NT2/D1 (cell line): ENCODE measurements at regions not wholly inside any gene's neighbourhood (a gene's known extent, or its start where the extent isn't known, plus 50 kb on each side); places are given as distances from the start of the nearest gene placed in this dataset.
"Not testable (repeated sequence)": the region's sequence is repeated elsewhere in the genome, so short reads cannot be mapped to it uniquely, and the experiment has no call there.

ENCODE experiments used
- DNase-seq: peaks from one replicate; pipeline ENCODE4 v3.0.0-alpha.2; 2011; ENCODE audit warnings: low read depth, low spot score
- H3K27me3 ChIP-seq: 2 replicates; pipeline ENCODE4 v1.6.0; 2011; ENCODE audit warnings: mild to moderate bottlenecking; ENCODE audit not compliant: insufficient read length, insufficient read depth
- H3K36me3 ChIP-seq: 2 replicates; pipeline ENCODE4 v1.6.1; 2011; ENCODE audit warnings: mild to moderate bottlenecking, low read length, mixed read lengths; ENCODE audit not compliant: insufficient read depth, insufficient read length
- H3K4me1 ChIP-seq: 2 replicates; pipeline ENCODE4 v1.5.1; 2011; ENCODE audit not compliant: insufficient read depth, insufficient read length
- H3K4me3 ChIP-seq: 2 replicates; pipeline ENCODE4 v1.5.1; 2011; ENCODE audit warnings: low read depth; ENCODE audit not compliant: insufficient read length
- H3K9ac ChIP-seq: 2 replicates; pipeline ENCODE4 v1.6.0; 2011; ENCODE audit warnings: low read depth; ENCODE audit not compliant: insufficient read length
- H3K9me3 ChIP-seq: 2 replicates; pipeline ENCODE4 v1.5.1; 2011; ENCODE audit warnings: mild to moderate bottlenecking, low read length; ENCODE audit not compliant: insufficient read depth
- SUZ12 ChIP-seq: IDR thresholded peaks from 2 replicates; pipeline ENCODE4 v1.6.1; 2011; ENCODE audit not compliant: insufficient read length, insufficient read depth; ENCODE audit errors: extremely low read depth
- YY1 ChIP-seq: IDR thresholded peaks from 2 replicates; pipeline ENCODE4 v1.6.1; 2011; ENCODE audit not compliant: insufficient read length, insufficient read depth
- ZNF274 ChIP-seq: IDR thresholded peaks from 2 replicates; pipeline ENCODE4 v1.6.1; 2011; ENCODE audit warnings: mild to moderate bottlenecking, low read depth, low read length

- Histone ChIP-seq H3K27me3 (no peaks in the 10 kb centered on the region), H3K9me3 (no peaks in the 10 kb centered on the region), H3K4me3 (no peak overlapping the region), H3K36me3 (no peaks in the 10 kb centered on the region), H3K4me1 (no peaks in the 10 kb centered on the region), H3K9ac (no peak overlapping the region)
- no peak for TF ChIP-seq YY1
- no peak for TF ChIP-seq ZNF274
- TF ChIP-seq SUZ12, result no peak
- DNase-seq, result no peak
Observed at GRCh38 chr6:121563286-121563685, 127.8 kb downstream of the GJA1 start.

GRCh38 chr6:121564529-121564928 is 129.1 kb downstream of the GJA1 start:
- not testable (repeated sequence) for DNase-seq, H3K4me3 ChIP-seq, H3K27me3 ChIP-seq, H3K9me3 ChIP-seq, H3K36me3 ChIP-seq, H3K9ac ChIP-seq, H3K4me1 ChIP-seq

GRCh38 chr6:121571455-121571854 is 136.0 kb downstream of the GJA1 start:
- no peak for TF ChIP-seq ZNF274
- no peak for TF ChIP-seq SUZ12
- TF ChIP-seq YY1, result no peak
- H3K4me3 ChIP-seq, result no peak overlapping the region

GRCh38 chr6:121573481-121573880 is 138.0 kb downstream of the GJA1 start:
- Histone ChIP-seq H3K4me1 (peaks cover 3% of the 10 kb centered on the region), H3K9me3 (peaks cover 3% of the 10 kb centered on the region; the same call in 1 of the 2 replicates), H3K9ac (no peak overlapping the region), H3K36me3 (no peaks in the 10 kb centered on the region), H3K27me3 (no peaks in the 10 kb centered on the region), H3K4me3 (no peak overlapping the region)
- TF ChIP-seq YY1 (no peak), SUZ12 (no peak), ZNF274 (no peak)
- DNase-seq, result no peak

More at GRCh38 chr6:121571455-121571854, 136.0 kb downstream of the GJA1 start:
- Histone ChIP-seq H3K27me3 (no peaks in the 10 kb centered on the region), H3K4me1 (peaks cover 3% of the 10 kb centered on the region), H3K9me3 (peaks cover 3% of the 10 kb centered on the region; the same call in 1 of the 2 replicates), H3K36me3 (no peaks in the 10 kb centered on the region), H3K9ac (no peak overlapping the region)
- DNase-seq, result no peak

DNA sequence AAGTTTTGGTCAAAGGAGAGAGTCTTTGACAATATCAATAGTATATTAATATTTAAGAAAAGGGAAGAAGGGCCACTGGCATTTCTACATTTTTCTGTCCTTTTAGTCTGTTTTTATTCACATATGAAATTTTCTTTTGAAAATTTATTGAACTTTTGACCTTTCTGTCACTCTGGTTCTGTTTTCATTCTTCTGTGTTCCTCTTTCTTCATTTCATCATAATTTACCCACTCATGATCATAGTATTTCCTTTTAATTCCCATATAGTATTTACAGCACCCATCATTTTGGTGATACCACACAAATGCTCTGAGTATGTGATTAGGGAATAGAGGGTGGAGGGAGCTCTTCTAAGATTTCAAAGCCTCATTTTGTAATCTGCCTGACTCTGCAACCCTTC is 142.8 kb downstream of the GJA1 start:
- Histone ChIP-seq H3K4me3 (no peak overlapping the region), H3K4me1 (no peaks in the 10 kb centered on the region), H3K27me3 (no peaks in the 10 kb centered on the region), H3K9me3 (no peaks in the 10 kb centered on the region), H3K36me3 (no peaks in the 10 kb centered on the region), H3K9ac (no peak overlapping the region)
- no peak for TF ChIP-seq YY1
- no peak for TF ChIP-seq SUZ12
- no peak for TF ChIP-seq ZNF274
- no peak for DNase-seq

GRCh38 chr6:121579478-121579877 is 144.0 kb downstream of the GJA1 start:
- no peak for TF ChIP-seq ZNF274
- TF ChIP-seq SUZ12, result no peak
- no peak for TF ChIP-seq YY1
- DNase-seq, result no peak
- H3K27me3 ChIP-seq, result no peaks in the 10 kb centered on the region
- no peak overlapping the region for H3K4me3 ChIP-seq
- no peaks in the 10 kb centered on the region for H3K36me3 ChIP-seq
- H3K9me3 ChIP-seq, result no peaks in the 10 kb centered on the region
- no peaks in the 10 kb centered on the region for H3K4me1 ChIP-seq
- no peak overlapping the region for H3K9ac ChIP-seq

DNA sequence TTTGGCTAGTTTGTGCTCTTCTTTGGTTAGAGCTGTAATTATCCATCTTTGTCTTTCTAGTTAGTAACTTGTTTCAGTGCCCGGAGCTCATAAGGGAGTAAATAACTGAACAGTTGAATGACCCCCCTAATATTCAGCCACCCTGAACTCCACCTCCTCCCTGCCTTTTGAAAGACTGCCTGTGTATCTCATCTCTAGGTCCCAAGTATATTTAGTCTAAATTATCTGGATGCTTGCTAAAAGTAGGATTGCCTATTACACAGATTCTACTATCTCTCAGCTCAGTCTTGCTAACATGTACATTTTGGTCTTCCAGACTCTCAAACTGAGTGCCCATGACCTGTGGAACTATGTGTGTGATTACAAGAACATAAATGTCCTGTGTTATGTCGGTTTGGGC is 145.9 kb downstream of the GJA1 start:
- H3K4me1 ChIP-seq, result no peaks in the 10 kb centered on the region
- no peak for DNase-seq
- H3K4me3 ChIP-seq, result no peak overlapping the region
- no peaks in the 10 kb centered on the region for H3K9me3 ChIP-seq
- no peak for TF ChIP-seq ZNF274
- H3K27me3 ChIP-seq, result no peaks in the 10 kb centered on the region
- no peaks in the 10 kb centered on the region for H3K36me3 ChIP-seq
- H3K9ac ChIP-seq, result no peak overlapping the region

DNA sequence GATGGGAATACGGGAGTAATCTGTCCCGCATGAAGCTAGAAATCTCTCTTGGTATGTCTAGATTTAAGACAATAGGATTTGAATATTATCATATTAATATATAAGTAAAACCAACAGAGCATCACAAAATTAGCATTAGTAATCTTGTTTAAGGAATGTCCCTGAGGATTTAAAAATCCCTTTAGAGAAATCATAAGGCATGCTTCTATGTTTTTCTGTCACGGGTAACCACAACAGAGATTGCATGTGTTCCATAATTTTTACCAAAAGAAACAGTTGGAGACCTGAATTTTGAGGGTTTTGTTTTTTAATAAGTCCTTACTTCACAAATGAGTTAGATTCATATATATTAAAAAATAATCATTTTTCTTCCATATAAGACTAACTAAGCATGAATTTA is 146.8 kb downstream of the GJA1 start:
- TF ChIP-seq YY1, result no peak
- Histone ChIP-seq H3K36me3 (no peaks in the 10 kb centered on the region), H3K4me1 (no peaks in the 10 kb centered on the region)

More for the DNA sequence above, 146.8 kb downstream of the GJA1 start:
- H3K4me3 ChIP-seq, result no peak overlapping the region
- no peak overlapping the region for H3K9ac ChIP-seq
- DNase-seq, result no peak
- H3K27me3 ChIP-seq, result no peaks in the 10 kb centered on the region
- no peaks in the 10 kb centered on the region for H3K9me3 ChIP-seq
